WTC11 (cell line): ENCODE measurements at regions not wholly inside any gene's neighbourhood (a gene's known extent, or its start where the extent isn't known, plus 50 kb on each side); places are given as distances from the start of the nearest gene placed in this dataset.

Experiments
- CREB1 ChIP-seq: sonication (generic); formaldehyde crosslinking; IDR thresholded peaks from 2 replicates; pipeline ENCODE4 v1.8.0; 2023; ENCODE audit warnings: mild to moderate bottlenecking, missing genetic modification reagents
- CTCF ChIP-seq: fragments of 200-600 bp; IDR thresholded peaks from 2 replicates; pipeline ENCODE4 v1.8.0; 2022; ENCODE audit warnings: antibody characterized with exemption
- JAZF1 ChIP-seq: fragments of 250-450 bp; sonication (Bioruptor Pico); IDR thresholded peaks from 2 replicates; pipeline ENCODE4 v1.9.0; 2021; ENCODE audit warnings: moderate library complexity, mild to moderate bottlenecking, inconsistent platforms
- KAT7 ChIP-seq: sonication (generic); formaldehyde crosslinking; IDR thresholded peaks from 2 replicates; pipeline ENCODE4 v1.8.1; 2023; ENCODE audit warnings: missing genetic modification reagents, mild to moderate bottlenecking, borderline replicate concordance
- NR3C1 ChIP-seq: sonication (generic); formaldehyde crosslinking; conservative IDR thresholded peaks from 2 replicates; pipeline ENCODE4 v1.8.1; 2023; ENCODE audit warnings: low read depth, mild to moderate bottlenecking, missing genetic modification reagents
- SMAD3 ChIP-seq: sonication (generic); formaldehyde crosslinking; IDR thresholded peaks from 2 replicates; pipeline ENCODE4 v1.8.0; 2022; ENCODE audit warnings: missing genetic modification reagents, mild to moderate bottlenecking, borderline replicate concordance
- SP1 ChIP-seq: sonication (generic); formaldehyde crosslinking; conservative IDR thresholded peaks from 2 replicates; pipeline ENCODE4 v1.8.1; 2022; ENCODE audit warnings: missing genetic modification reagents
- ZNF121 ChIP-seq: sonication (generic); formaldehyde crosslinking; IDR thresholded peaks from 2 replicates; pipeline ENCODE4 v1.8.0; 2023; ENCODE audit warnings: missing genetic modification reagents
- ZNF263 ChIP-seq: sonication (generic); formaldehyde crosslinking; IDR thresholded peaks from 2 replicates; pipeline ENCODE4 v1.8.1; 2022; ENCODE audit warnings: low read depth, mild to moderate bottlenecking, moderate library complexity, missing genetic modification reagents
- ZNF317 ChIP-seq: sonication (generic); formaldehyde crosslinking; IDR thresholded peaks from 2 replicates; pipeline ENCODE4 v1.8.1; 2023; ENCODE audit warnings: low read depth, mild to moderate bottlenecking, moderate library complexity, missing genetic modification reagents, borderline replicate concordance
- TF ChIP-seq, protein P1 (sequence below): sonication (generic); formaldehyde crosslinking; IDR thresholded peaks from 2 replicates; pipeline ENCODE4 v1.8.1; 2023; ENCODE audit warnings: mild to moderate bottlenecking, moderate library complexity, missing genetic modification reagents
- TF ChIP-seq, protein P2 (sequence below): sonication (generic); formaldehyde crosslinking; IDR thresholded peaks from 2 replicates; pipeline ENCODE4 v1.8.1; 2023; ENCODE audit warnings: mild to moderate bottlenecking, missing genetic modification reagents, moderate library complexity
- TF ChIP-seq, protein P3 (sequence below): sonication (generic); formaldehyde crosslinking; IDR thresholded peaks from 2 replicates; pipeline ENCODE4 v1.8.1; 2022; ENCODE audit warnings: missing genetic modification reagents, borderline replicate concordance
- TF ChIP-seq, protein P4 (sequence below): sonication (generic); formaldehyde crosslinking; conservative IDR thresholded peaks from 2 replicates; pipeline ENCODE4 v1.8.1; 2023; ENCODE audit warnings: mild to moderate bottlenecking, low read depth, missing genetic modification reagents, moderate library complexity

GRCh38 chr9:79962836-79963235, 391.1 kb downstream of the TLE4 start:
- TF ChIP-seq CTCF, result no peak
- no peak for TF ChIP-seq CREB1 (CRISPR knock-in tag)
- TF ChIP-seq ZNF263 (CRISPR knock-in tag), result no peak
- TF ChIP-seq SP1 (CRISPR knock-in tag), result no peak
- no peak for TF ChIP-seq NR3C1 (CRISPR knock-in tag)
- TF ChIP-seq, protein P1, sequence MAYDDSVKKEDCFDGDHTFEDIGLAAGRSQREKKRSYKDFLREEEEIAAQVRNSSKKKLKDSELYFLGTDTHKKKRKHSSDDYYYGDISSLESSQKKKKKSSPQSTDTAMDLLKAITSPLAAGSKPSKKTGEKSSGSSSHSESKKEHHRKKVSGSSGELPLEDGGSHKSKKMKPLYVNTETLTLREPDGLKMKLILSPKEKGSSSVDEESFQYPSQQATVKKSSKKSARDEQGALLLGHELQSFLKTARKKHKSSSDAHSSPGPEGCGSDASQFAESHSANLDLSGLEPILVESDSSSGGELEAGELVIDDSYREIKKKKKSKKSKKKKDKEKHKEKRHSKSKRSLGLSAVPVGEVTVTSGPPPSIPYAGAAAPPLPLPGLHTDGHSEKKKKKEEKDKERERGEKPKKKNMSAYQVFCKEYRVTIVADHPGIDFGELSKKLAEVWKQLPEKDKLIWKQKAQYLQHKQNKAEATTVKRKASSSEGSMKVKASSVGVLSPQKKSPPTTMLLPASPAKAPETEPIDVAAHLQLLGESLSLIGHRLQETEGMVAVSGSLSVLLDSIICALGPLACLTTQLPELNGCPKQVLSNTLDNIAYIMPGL (CRISPR knock-in tag), result no peak
- TF ChIP-seq, protein P2, sequence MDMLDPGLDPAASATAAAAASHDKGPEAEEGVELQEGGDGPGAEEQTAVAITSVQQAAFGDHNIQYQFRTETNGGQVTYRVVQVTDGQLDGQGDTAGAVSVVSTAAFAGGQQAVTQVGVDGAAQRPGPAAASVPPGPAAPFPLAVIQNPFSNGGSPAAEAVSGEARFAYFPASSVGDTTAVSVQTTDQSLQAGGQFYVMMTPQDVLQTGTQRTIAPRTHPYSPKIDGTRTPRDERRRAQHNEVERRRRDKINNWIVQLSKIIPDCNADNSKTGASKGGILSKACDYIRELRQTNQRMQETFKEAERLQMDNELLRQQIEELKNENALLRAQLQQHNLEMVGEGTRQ (CRISPR knock-in tag), result no peak
- TF ChIP-seq, protein P3, sequence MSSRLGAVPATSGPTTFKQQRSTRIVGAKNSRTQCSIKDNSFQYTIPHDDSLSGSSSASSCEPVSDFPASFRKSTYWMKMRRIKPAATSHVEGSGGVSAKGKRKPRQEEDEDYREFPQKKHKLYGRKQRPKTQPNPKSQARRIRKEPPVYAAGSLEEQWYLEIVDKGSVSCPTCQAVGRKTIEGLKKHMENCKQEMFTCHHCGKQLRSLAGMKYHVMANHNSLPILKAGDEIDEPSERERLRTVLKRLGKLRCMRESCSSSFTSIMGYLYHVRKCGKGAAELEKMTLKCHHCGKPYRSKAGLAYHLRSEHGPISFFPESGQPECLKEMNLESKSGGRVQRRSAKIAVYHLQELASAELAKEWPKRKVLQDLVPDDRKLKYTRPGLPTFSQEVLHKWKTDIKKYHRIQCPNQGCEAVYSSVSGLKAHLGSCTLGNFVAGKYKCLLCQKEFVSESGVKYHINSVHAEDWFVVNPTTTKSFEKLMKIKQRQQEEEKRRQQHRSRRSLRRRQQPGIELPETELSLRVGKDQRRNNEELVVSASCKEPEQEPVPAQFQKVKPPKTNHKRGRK (CRISPR knock-in tag), result no peak
- TF ChIP-seq ZNF317, result no peak
- TF ChIP-seq ZNF121 (CRISPR knock-in tag), result no peak
- no peak for TF ChIP-seq KAT7 (CRISPR knock-in tag)
- no peak for TF ChIP-seq SMAD3 (CRISPR knock-in tag)
- no peak for TF ChIP-seq JAZF1 (CRISPR knock-in tag)
- TF ChIP-seq, protein P4, sequence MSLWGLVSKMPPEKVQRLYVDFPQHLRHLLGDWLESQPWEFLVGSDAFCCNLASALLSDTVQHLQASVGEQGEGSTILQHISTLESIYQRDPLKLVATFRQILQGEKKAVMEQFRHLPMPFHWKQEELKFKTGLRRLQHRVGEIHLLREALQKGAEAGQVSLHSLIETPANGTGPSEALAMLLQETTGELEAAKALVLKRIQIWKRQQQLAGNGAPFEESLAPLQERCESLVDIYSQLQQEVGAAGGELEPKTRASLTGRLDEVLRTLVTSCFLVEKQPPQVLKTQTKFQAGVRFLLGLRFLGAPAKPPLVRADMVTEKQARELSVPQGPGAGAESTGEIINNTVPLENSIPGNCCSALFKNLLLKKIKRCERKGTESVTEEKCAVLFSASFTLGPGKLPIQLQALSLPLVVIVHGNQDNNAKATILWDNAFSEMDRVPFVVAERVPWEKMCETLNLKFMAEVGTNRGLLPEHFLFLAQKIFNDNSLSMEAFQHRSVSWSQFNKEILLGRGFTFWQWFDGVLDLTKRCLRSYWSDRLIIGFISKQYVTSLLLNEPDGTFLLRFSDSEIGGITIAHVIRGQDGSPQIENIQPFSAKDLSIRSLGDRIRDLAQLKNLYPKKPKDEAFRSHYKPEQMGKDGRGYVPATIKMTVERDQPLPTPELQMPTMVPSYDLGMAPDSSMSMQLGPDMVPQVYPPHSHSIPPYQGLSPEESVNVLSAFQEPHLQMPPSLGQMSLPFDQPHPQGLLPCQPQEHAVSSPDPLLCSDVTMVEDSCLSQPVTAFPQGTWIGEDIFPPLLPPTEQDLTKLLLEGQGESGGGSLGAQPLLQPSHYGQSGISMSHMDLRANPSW, result no peak
